Loucy (cell line): ENCODE measurements at regions not wholly inside any gene's neighbourhood (a gene's known extent, or its start where the extent isn't known, plus 50 kb on each side); places are given as distances from the start of the nearest gene placed in this dataset.

Source experiments
- EZH2phosphoT487 ChIP-seq: fragments of 200-600 bp; IDR thresholded peaks from 2 replicates; pipeline ENCODE4 v1.6.1; 2018; ENCODE audit warnings: antibody characterized with exemption, mild to moderate bottlenecking, moderate library complexity, borderline replicate concordance
- TF ChIP-seq, protein P1 (sequence below): fragments of 200-600 bp; sonication (generic); conservative IDR thresholded peaks from 2 replicates; pipeline ENCODE4 v1.5.1; 2014; ENCODE audit warnings: mild to moderate bottlenecking, antibody characterized with exemption, low read length

DNA sequence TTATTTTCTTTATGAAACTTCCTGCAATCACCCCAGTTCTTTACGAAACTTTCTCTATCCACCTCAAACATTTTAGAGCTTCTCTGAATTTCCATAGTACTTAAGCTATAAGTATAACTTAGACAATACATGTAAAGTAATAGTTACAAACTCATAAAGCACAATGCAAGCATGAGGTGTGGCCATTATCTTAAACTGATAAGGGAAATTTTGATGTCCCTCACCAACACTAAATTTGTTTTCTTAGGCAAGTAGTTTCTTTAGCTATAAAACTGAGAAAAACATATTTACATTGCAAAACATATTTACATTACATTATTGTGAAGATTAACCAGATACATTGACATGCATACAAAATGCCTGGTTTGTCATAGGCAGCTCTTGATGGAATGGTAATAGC, 146.4 kb upstream of the ATP1B1 start:
- TF ChIP-seq, protein P1, sequence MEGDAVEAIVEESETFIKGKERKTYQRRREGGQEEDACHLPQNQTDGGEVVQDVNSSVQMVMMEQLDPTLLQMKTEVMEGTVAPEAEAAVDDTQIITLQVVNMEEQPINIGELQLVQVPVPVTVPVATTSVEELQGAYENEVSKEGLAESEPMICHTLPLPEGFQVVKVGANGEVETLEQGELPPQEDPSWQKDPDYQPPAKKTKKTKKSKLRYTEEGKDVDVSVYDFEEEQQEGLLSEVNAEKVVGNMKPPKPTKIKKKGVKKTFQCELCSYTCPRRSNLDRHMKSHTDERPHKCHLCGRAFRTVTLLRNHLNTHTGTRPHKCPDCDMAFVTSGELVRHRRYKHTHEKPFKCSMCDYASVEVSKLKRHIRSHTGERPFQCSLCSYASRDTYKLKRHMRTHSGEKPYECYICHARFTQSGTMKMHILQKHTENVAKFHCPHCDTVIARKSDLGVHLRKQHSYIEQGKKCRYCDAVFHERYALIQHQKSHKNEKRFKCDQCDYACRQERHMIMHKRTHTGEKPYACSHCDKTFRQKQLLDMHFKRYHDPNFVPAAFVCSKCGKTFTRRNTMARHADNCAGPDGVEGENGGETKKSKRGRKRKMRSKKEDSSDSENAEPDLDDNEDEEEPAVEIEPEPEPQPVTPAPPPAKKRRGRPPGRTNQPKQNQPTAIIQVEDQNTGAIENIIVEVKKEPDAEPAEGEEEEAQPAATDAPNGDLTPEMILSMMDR = no peak
- no peak for TF ChIP-seq EZH2phosphoT487
